K562 (cell line): ENCODE measurements at regions not wholly inside any gene's neighbourhood (a gene's known extent, or its start where the extent isn't known, plus 50 kb on each side); places are given as distances from the start of the nearest gene placed in this dataset.

Source experiments
- ATAC-seq: fragments of 200-7000 bp; cut with Tn5 transposase; 3 replicates; pipeline ENCODE4 v1.9.1; 2020; ENCODE audit warnings: moderate library complexity
- BruUV-seq: library from RNA; stranded (reverse); fragments of 400-500 nt; replicated peaks from 2 replicates; lab custom pipeline; 2021; lab: Mats Ljungman, UMichigan
- CTCF ChIA-PET: fragments of 300-600 bp; formaldehyde crosslinking; extraction: SDS; loops from one replicate; lab custom pipeline; 2021; ENCODE audit warnings: low intra/inter-chr PET ratio; lab: Yijun Ruan, JAX
- POLR2A ChIA-PET: fragments of 300-600, 350-650 bp; sonication (Branson Sonifier 250); formaldehyde crosslinking; extraction: SDS; loops from one replicate; lab custom pipeline; 2021; ENCODE audit warnings: antibody characterized with exemption, inconsistent platforms; lab: Yijun Ruan, JAX
- DNase-seq, 4 experiments: peaks; one replicate each; pipeline versions ENCODE4 v3.0.0 to v3.0.0-alpha.2; 2011 to 2018; ENCODE audit warnings: low spot score in 3 of 4, mixed read lengths in 3 of 4; ENCODE audit errors: extremely low read depth in 1 of 4
- FAIRE-seq: peaks from 2 replicates; lab custom pipeline; 2011; peaks lifted over from hg19 to GRCh38; lab: Jason Lieb, UNC
- H2AFZ ChIP-seq: 2 replicates; pipeline ENCODE4 v1.6.0; 2011; ENCODE audit warnings: low read depth, low read length, control low read depth, inconsistent platforms
- H3K27ac ChIP-seq: fragments of 200-600 bp; 3 replicates; pipeline ENCODE4 v1.8.0; 2011; ENCODE audit warnings: low read depth, mild to moderate bottlenecking, control low read depth, inconsistent platforms, low read length, moderate library complexity, mixed read lengths; ENCODE audit errors: extremely low read depth
- H3K27me3 ChIP-seq, 2 experiments: fragments of 300-600 bp in 1 of 2; 2 replicates in 1 of 2; 3 replicates in 1 of 2; pipeline versions ENCODE4 v1.6.0 to v1.8.0; 2011; ENCODE audit warnings: inconsistent platforms in 2 of 2, low read length in 2 of 2, mild to moderate bottlenecking in 1 of 2, mixed read lengths in 1 of 2, moderate library complexity in 1 of 2; ENCODE audit not compliant: control insufficient read depth in 2 of 2, insufficient read depth in 2 of 2
- H3K36me3 ChIP-seq: fragments of 300-600 bp; 3 replicates; pipeline ENCODE4 v1.8.0; 2011; ENCODE audit warnings: mild to moderate bottlenecking, low read length, inconsistent platforms; ENCODE audit not compliant: control insufficient read depth, insufficient read depth
- H3K4me1 ChIP-seq, 2 experiments: fragments of 200-600 bp in 1 of 2; replicated peaks in 1 of 2; 2 replicates in 1 of 2; 3 replicates in 1 of 2; pipeline versions ENCODE4 v1.5.1 to v1.8.0; 2011; ENCODE audit warnings: inconsistent platforms in 2 of 2, low read length in 2 of 2, mild to moderate bottlenecking in 1 of 2, mixed read lengths in 1 of 2, moderate library complexity in 1 of 2; ENCODE audit not compliant: control insufficient read depth in 2 of 2, insufficient read depth in 2 of 2
- H3K4me2 ChIP-seq: 2 replicates; pipeline ENCODE4 v1.6.1; 2011; ENCODE audit warnings: low read length, control low read depth, inconsistent platforms, mixed read lengths; ENCODE audit not compliant: insufficient read depth
- H3K4me3 ChIP-seq: fragments of 200-600 bp; sonication (generic), shearing (Covaris generic); 2 replicates; pipeline ENCODE4 v1.5.1; 2016; ENCODE audit warnings: control low read depth, inconsistent platforms
- H3K79me2 ChIP-seq: fragments of 200-600 bp; 3 replicates; pipeline ENCODE4 v1.8.0; 2011; ENCODE audit warnings: low read length, inconsistent platforms; ENCODE audit not compliant: control insufficient read depth, insufficient read depth
- H3K9ac ChIP-seq, 2 experiments: 2 replicates each; pipeline versions ENCODE4 v1.6.0 to v1.6.1; 2011; ENCODE audit warnings: low read depth in 2 of 2, low read length in 2 of 2, control low read depth in 1 of 2, inconsistent platforms in 1 of 2, mild to moderate bottlenecking in 1 of 2, mixed read lengths in 1 of 2; ENCODE audit not compliant: insufficient read depth in 1 of 2
- H3K9me1 ChIP-seq: one replicate; pipeline ENCODE4 v1.6.0; 2011; ENCODE audit warnings: inconsistent platforms, mild to moderate bottlenecking, low read length, moderate library complexity; ENCODE audit not compliant: control insufficient read depth, insufficient read depth
- H3K9me3 ChIP-seq: replicated peaks from 2 replicates; pipeline ENCODE4 v1.5.1; 2011; ENCODE audit warnings: low read depth, low read length, inconsistent platforms; ENCODE audit not compliant: control insufficient read depth, insufficient read depth
- H4K20me1 ChIP-seq: replicated peaks from 2 replicates; pipeline ENCODE4 v1.6.1; 2011; ENCODE audit warnings: low read length, inconsistent platforms, mixed read lengths; ENCODE audit not compliant: control insufficient read depth, insufficient read depth
- BACH1 ChIP-seq: fragments of 200-800 bp; sonication (Bioruptor generic); IDR thresholded peaks from 2 replicates; pipeline ENCODE4 v1.6.1; 2016; ENCODE audit warnings: missing genetic modification characterization, missing compliant biosample characterization
- BDP1 ChIP-seq: IDR thresholded peaks from 3 replicates; pipeline ENCODE4 v1.6.1; 2011; ENCODE audit not compliant: insufficient read length, insufficient read depth
- CREB3L1 ChIP-seq: fragments of 450-650 bp; IDR thresholded peaks from 2 replicates; pipeline ENCODE4 v1.6.1; 2014; ENCODE audit warnings: low read depth, mild to moderate bottlenecking, moderate library complexity, borderline replicate concordance
- DACH1 ChIP-seq: fragments of 450-650 bp; IDR thresholded peaks from 2 replicates; pipeline ENCODE4 v1.6.1; 2018; ENCODE audit not compliant: partially characterized antibody
- LARP7 ChIP-seq: fragments of 450-650 bp; IDR thresholded peaks from 2 replicates; pipeline ENCODE4 v1.6.1; 2016
- NFXL1 ChIP-seq: fragments of 450-650 bp; formaldehyde crosslinking; IDR thresholded peaks from 2 replicates; pipeline ENCODE4 v1.4.0; 2021; ENCODE audit warnings: mild to moderate bottlenecking
- NR2C2 ChIP-seq, 2 experiments: fragments of 200-800 bp in 1 of 2; sonication (Bioruptor generic) in 1 of 2; sonication (generic) in 1 of 2; formaldehyde crosslinking in 1 of 2; IDR thresholded peaks; 2 replicates each; pipeline versions ENCODE4 v1.6.1 to v1.8.0; 2016 to 2022; ENCODE audit warnings: mild to moderate bottlenecking in 1 of 2, missing compliant biosample characterization in 1 of 2, missing genetic modification characterization in 1 of 2, missing genetic modification reagents in 1 of 2
- REST ChIP-seq, 2 experiments: fragments of 450-650 bp; formaldehyde crosslinking in 1 of 2; IDR thresholded peaks; 2 replicates each; pipeline versions ENCODE4 v1.4.0 to v1.6.1; 2014 to 2020; ENCODE audit warnings: mild to moderate bottlenecking in 2 of 2, borderline replicate concordance in 1 of 2, low read depth in 1 of 2
- RUNX1 ChIP-seq: sonication (generic); IDR thresholded peaks from 2 replicates; pipeline ENCODE4 v1.6.1; 2016; ENCODE audit warnings: antibody characterized with exemption, low read depth
- SAFB2 ChIP-seq: fragments of 200-400 bp; formaldehyde crosslinking; IDR thresholded peaks from 2 replicates; pipeline ENCODE4 v1.6.1; 2018; ENCODE audit warnings: borderline replicate concordance, low read length, low read depth, moderate library complexity; ENCODE audit not compliant: severe bottlenecking
- THRA ChIP-seq: fragments of 450-650 bp; IDR thresholded peaks from 2 replicates; pipeline ENCODE4 v1.6.1; 2017; ENCODE audit warnings: mild to moderate bottlenecking, moderate library complexity
- TSC22D4 ChIP-seq: fragments of 450-650 bp; IDR thresholded peaks from 2 replicates; pipeline ENCODE4 v1.6.1; 2016; ENCODE audit warnings: missing genetic modification characterization, missing biosample characterization, control low read depth
- ZNF79 ChIP-seq: fragments of 250-450 bp; sonication (Bioruptor Pico); IDR thresholded peaks from 2 replicates; pipeline ENCODE4 v1.4.0; 2020; ENCODE audit warnings: low read depth, mild to moderate bottlenecking, moderate library complexity
- WGBS: fragments of 100-300 bp; shearing (Covaris generic); methylation state at CpG from one replicate; pipeline ENCODE4 v1.1.6; 2016; ENCODE audit warnings: low coverage, mixed read lengths; ENCODE audit not compliant: insufficient coverage; ENCODE audit errors: missing lambda C conversion rate; 5-methylcytosine and 5-hydroxymethylcytosine counted together
- in situ Hi-C: fragments of 300-500 bp; cut with MboI; formaldehyde crosslinking; loops from 4 replicates; pipeline ENCODE4 v1.15.0; 2018; ENCODE audit warnings: inconsistent platforms, mixed read lengths
- intact Hi-C: fragments of 100-400 bp; cut with micrococcal nuclease; formaldehyde crosslinking; loops from 2 replicates; pipeline ENCODE4 v1.14.2; 2022

GRCh38 chr9:108582726-108583125 is 273.1 kb downstream of the ACTL7B start:
- Histone ChIP-seq H3K27me3 (no peaks in the 10 kb centered on the region), H2AFZ (no peak overlapping the region), H3K4me3 (no peak overlapping the region), H3K4me1 (no peaks in the 10 kb centered on the region), H3K36me3 (no peaks in the 10 kb centered on the region), H3K4me2 (no peak overlapping the region), H4K20me1 (no peaks in the 10 kb centered on the region), H3K27ac (no peak overlapping the region), H3K9ac (no peak overlapping the region), H3K9me3 (no peaks in the 10 kb centered on the region), H3K9me1 (no peaks in the 10 kb centered on the region), H3K79me2 (no peaks in the 10 kb centered on the region)
- intact Hi-C loops: no loop called here
- in situ Hi-C loops: no loop called here
- no peak for ATAC-seq
- ChIA-PET CTCF (no interaction called here), POLR2A (interaction anchor here (0.9 kb wide), 1 partner anchor 1144 kb away, joined by 4 read pairs; no protein-coding TSS in a partner anchor)
- DNase-seq: no peak
- 0% methylated on average over 5 of the region's 5 CpGs for WGBS
- FAIRE-seq: no peak
- no TSS peak for BruUV-seq
- TF ChIP-seq NR2C2 (CRISPR knock-in tag; IDR thresholded peaks at IDR 0.05) (no peak), NR2C2 (tag; IDR thresholded peaks at IDR 0.05) (no peak), TSC22D4 (tag) (no peak), LARP7 (no peak), BDP1 (no peak), REST (IDR thresholded peaks at IDR 0.05; ENCODE audit: borderline replicate concordance) (no peak), REST (CRISPR knock-in tag; IDR thresholded peaks at IDR 0.05; ENCODE audit: low read depth) (no peak), THRA (no peak), RUNX1 (no peak), BACH1 (tag) (no peak), DACH1 (no peak), NFXL1 (CRISPR knock-in tag) (no peak), SAFB2 (no peak), ZNF79 (CRISPR knock-in tag) (no peak), CREB3L1 (no peak)
